NCI-H2196 (cell line): ENCODE measurements at regions not wholly inside any gene's neighbourhood (a gene's known extent, or its start where the extent isn't known, plus 50 kb on each side); places are given as distances from the start of the nearest gene placed in this dataset.

Experiments used
- DNase-seq: peaks from one replicate; lab custom pipeline; 2025; ENCODE audit not compliant: unreplicated experiment; lab: John Stamatoyannopoulos, UW

DNA sequence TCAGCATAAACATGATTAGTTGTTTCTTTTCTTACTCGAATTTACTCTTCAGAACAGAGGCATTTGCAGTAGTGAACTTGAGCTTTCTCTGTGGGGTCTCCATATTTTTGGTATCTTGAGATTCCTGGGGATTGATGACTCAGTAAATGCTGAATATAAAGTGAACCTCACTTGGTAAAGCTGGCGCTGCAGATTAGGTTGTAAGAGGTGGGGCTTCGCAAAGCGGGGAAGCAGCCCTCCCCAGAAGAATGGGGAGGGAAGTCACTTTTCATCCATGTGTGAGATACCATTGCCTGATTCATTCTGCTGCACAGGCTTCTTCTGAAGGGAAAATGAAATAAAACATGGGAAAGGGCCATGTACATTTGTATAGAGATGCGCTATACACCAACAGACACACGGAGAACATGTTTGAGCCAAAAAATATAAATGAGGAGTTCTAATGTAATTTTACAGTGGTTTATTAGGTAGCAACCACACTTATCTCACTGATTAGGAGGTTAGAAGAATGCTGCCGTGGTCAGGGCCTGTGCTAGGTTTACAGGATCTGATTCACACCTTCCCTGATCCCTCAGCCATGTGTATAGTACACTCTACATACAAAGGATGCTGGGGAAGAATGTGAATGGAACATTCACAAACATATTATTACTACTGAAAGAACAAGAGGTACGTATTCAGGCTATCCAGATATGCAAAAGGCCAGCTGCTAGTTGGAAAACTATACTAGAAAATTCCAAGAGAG, 63.5 kb downstream of the DNTTIP2 start:
- DNase-seq: no peak

DNA sequence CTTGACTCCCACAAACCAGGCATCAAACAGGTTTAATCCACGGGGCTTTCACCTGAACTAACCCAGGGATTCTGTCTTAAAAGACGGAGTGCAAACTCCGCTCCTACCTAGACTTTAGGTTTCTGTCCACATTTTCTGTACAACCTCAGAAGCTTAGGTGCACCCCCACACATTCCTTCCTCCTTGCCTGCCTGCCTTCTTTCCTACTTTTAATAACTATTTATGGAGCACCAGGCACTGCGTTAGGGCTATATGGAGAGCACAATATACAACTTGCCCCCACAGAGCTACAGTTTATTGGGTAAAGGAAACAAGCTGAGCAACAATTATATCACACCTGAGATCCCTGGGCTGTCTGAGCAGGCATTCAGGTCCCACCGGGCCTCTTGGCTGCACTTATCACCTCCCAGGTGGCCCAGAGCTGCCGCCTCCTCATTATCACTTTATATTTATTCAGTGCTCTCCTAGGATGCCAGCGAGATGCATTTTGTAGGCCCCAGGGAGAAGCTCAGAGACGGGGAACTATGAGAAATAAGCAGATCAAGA, 64.1 kb downstream of the DNTTIP2 start:
- DNase-seq: no peak

DNA sequence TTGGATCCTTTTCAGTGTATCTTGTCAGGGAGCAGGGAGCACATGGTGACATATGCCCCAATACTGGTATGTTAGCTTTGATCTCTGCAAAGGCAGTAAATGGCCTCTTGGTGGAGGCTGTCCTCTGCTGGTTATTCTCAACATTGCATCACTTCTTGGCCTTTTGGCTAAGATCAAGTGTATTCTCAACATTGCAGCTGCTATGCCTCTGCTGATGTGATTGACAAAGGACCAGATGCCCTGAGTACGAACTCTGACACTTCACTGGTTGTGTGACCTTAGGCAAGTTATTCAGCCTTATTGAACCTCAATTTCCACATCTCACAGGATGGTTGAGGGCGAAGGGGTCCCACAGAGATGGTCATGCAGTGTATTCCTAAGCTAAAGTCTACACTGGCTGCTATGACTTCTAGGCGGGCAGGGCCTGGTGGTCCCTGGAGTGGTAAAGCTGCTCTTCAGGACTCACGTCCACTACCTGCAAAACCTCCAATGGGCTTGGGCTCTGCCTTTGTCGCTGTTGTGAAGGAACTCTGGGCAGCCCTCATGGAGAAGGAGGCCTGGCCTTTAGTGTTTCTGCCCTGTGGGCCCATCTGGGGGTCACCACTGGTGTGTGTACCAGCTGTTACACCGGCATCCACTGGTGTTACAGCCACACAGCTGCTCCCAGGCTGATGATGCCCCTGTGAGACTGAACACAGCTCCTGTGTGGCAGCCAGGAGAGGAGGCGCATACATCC, 64.8 kb downstream of the DNTTIP2 start:
- peak; percentile 72 for DNase-seq

DNA sequence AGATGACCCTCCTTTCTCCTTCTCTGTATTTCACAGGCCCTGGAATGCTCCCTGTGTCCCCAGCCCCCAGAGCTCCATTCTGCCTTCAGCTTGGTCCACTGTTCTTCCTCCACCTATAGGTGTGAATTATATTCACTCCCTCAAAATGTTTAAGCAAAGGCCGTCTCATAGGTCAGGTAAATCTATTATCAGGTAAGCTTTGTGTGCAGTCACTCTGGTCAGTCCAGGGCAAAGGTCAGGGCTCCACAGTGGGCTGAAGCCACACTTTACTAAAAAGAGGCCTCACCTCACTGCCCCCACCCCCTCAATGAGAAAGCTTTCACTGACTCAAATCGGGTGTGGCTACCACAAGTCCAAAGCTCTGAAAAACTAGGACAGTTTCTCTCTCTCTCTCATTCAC, 65.9 kb downstream of the DNTTIP2 start:
- DNase-seq: no peak

DNA sequence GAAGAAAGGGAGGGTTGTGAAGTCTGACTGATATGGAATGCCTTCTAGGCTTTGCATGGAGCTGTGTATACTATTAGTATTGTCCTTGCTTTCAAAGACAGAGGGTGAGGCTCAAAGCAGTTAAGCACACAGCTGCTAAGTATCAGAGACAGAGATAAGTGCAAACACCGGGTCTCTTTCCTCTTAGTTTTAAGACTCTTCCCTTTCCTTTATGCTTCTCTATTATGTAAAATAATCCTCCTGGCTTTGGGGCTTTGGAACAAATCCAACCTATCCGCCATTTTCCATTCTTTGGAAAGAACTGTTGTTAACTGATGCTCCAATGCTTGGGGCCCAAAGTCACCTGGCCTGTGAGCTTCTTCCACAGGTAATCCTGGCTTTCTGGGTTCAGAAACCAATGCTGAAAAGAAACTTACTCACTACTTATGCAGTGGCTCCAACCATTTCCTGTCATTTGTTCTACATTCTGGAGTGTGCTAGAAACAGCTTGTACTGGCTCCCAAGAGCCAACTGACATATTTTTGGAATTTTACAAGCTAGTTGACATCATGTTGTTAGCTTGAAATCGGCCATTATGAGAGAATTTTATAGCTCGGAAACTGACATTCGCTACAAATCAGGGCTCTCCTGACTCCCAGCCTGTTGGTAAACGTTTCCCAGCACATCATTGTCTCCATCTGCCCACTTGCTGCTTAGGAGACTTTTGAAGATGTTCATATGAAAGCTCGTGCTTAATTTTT, 67.5 kb downstream of the DNTTIP2 start:
- no peak for DNase-seq

DNA sequence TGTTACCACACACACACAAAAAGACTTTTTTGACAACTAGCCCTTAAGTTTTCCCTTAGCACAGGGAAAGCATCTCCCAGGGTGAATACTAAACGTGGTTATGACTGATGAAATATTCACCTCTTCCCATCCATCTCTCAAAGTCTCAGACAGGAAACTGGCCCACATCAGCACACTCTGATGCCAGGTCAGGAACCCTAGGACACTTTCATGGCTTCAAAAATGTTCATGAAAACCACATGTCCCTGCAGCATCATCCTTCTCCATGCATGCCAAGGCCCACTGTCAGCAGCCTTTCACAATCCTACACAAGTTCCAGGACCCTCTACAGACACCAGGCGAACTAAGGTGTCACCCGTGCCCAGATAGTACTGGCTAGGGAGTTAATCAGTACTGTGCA, 68.7 kb downstream of the DNTTIP2 start:
- no peak for DNase-seq

DNA sequence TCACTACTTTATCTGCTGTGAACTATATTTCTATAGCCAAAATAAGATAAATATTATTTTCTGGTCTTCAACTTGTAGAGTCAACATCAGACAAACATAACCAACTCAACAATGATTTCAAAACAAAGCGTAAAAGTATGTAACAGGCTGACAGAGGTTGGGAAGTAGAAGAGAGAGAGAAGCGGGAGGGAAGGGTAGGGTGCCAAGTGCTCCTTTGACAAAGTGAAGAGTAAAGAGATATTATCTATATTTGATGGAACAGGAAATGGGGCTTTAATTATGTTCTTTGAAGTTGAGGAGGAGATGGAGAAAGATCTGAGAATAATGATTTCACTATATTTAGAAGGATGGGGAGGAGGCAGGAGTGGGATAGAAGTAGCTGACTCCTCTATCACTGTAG, 70.1 kb downstream of the DNTTIP2 start:
- no peak for DNase-seq

DNA sequence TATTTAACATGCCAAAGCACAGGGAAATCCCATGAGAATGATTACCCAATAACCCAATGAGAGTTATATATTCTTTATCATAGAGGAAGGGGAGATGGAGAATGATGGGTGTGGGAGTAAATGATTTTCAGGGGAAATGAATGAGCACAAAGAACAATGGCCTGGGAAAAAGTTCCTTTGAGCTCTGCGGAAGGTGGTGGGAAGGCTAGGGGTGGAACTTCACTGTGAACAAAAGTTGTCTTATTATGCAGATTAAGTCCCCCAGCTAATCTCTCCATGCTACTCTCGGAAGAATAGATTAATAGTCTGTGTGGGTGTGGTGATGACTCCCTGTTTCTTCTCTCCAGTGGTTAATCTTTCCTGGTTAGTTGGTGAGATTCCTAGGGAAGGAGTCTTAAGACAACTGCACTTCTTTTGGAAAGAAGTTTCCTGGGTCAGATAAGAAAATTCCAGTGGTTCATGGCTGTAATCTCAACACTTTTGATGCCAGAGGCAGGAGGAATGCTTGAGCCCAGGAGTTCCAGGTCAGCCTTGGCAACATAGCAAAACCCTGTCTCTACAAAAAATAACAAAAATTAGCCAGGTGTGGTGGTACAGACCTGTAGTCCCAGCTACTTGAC, 71.6 kb downstream of the DNTTIP2 start:
- DNase-seq: no peak

DNA sequence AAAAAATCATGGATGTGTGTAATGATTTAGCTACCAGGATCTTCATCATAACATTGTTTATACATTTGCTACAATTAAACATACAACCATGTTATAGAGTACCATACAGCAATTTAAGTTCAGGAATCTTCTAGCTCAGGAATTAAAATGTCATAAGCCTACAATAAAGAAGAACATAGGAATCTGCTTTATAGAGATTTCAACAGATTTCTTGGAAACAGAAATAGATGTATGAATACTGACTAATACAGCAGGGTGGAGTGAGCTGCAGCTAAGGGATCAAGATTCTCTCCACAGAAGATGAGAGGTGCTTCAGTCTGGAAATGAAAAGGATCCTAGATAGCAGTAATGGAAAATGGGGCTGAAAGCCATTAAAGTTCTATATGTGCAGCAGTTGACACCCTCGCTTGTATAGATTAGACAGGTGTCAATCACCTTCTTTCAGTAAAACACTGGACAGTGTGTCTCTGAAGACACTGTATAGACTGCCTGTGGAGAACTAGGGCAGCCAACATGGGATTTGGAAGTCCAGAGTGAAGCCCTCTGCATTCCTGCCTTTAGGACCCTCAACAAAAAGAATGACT, 73.9 kb downstream of the DNTTIP2 start:
- no peak for DNase-seq

DNA sequence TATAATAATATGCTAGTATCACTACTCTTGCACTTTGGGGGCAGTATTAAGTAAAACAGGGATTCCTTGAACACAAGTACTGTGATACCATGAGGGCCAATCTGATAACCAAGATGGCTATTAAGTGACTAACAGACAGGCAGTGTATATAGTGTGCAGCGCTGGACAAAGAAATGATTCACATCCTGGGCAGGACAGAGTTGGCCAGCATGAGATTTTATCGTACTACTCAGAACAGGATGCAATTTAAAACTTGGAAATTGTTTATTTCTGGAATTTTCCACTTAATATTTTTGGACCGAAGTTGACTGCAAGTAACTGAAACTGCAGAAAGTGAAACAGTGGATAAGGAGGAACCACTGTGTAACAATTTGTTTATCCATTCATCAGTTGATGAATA, 74.6 kb downstream of the DNTTIP2 start:
- DNase-seq: no peak

DNA sequence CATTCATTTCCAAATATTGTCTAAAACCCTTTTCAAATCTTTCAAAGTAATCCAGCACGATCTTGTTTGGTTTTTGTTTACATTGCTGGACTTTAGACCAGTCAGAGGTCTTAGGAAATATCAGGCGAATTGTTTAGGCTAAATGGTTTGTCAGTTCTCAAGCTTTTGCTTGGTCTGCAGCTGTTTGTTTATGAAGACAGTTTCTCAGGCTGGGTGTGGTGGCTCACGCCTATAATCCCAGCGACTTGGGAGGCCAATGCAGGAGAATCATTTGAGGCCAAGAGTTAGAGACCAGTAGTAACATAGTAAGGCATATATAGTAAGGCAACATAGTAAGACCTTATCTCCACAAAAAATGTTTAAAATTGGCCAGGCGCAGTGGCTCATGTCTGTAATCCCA, 77.5 kb downstream of the DNTTIP2 start:
- no peak for DNase-seq

DNA sequence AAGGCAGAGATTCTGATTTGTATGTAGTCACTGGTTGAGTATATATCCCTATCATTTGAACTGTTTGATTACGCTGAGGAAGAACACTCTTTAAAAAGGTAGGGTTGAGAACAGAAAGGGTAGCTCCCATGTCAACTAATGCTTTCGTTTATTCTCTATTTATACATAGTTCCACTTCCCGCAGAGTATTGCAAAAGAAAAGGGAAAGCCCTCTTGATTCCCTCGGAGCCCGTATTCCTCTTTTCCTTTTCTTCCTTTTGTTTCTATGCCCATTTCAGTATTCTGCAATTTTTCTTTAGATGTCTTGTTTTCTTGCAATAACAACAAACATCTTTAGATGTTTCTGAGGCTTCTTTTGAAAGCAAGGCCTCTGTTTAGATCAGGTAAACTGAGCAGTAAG, 78.2 kb downstream of the DNTTIP2 start:
- no peak for DNase-seq

DNA sequence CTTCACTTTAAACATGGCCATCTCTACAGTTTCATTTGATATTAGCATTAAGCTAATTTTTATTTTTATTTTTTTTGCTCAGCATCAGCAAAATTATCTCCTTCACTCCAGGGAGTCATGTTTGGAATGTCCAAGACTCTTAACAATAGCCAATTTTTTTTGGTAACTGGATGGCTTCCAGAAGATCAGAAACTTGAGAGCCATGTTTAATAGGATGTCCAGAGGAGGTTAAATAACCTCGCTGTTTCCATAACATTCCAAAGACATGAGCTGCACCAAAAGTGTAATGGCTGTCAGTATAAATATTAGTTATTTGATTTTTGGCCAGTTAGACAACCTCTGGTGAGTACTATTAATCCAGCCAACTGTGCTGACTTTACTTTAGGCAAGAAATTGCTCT, 80.7 kb downstream of the DNTTIP2 start:
- no peak for DNase-seq

DNA sequence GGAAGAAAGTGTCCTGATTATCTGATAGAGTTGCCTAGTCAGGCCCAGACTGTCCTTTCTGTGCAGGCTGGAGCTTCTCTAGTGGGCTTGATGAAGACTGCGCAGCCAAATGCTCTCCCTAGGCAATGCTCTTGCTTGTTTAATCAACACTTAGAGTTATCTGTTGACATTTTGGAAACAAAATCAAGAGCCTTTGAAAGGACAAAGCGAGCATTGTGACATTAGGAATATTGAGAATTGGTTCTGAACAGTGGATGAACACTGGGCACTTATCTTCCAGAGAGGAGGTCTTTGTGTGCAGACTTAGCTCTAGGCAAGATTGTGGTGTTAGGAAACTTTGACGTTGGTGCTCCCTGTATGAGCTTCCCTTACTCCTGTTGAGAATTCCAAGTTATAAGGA, 94.5 kb downstream of the DNTTIP2 start:
- DNase-seq: no peak

DNA sequence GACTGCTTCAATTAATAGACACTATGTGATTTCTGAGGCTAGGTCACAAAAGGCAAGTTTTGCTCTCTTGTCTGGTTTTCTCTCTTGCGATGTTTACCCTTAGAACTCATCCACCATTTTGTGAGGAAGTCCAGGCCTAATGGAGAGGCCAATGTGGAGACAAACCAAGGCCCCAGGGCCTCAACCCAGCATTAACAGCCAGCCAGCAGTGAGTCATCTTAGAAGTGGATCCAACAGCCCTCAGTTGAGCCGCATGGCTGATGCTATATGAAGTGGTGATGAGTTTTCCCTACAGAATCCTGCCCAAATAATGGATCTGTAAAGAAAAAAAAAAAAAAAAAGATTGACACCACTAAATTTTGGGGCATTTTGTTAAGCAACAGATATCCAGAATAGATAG, 95.1 kb downstream of the DNTTIP2 start:
- no peak for DNase-seq

DNA sequence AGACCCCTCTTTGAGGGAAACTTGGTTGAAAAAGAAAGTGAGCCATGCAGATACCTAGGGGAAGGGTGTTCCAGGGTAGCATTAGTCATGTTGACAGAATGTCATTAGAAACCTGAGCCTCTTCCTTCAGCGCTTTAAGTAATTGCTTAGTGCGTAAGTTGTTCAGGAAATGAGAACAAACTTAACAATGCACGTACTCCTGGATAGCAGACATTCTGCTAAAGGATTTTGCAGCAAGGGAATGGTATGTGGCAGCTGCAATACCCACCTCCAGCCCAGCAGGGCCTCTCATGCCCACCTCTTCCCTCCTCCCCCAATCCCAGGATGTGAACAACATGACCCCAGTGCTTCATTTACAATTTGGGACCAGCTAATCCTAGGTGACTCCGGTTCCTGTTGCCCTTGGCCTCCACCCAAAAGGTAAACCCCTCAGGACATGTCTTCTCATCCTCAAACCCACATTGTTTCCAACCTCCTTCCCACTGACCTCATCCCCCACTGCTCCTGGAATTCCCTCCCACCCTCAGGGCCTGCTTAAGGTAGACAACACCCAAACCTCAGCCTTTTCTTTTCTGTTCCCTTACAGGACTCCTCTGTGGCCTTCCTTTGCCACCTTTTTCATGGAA, 98.0 kb upstream of the BCAR3 start:
- no peak for DNase-seq

DNA sequence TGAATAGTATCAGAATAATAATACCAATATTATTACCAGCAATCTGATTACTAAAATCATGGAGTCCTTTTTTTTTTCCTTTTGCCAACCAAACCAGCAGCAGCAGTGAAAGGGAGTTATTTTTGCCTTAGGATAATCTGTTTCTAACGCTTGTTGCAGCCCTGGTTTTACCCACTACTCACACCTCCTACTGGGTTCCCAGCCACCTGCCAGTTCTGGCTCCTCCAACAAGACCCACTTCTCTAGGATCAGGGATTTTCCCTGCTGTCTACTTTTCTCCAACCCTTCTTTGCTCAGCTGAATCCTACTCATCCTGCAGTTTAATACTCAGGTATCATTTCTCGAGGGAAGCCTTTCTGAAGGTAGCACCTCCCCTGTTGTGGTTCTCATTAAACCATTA, 96.8 kb upstream of the BCAR3 start:
- no peak for DNase-seq

DNA sequence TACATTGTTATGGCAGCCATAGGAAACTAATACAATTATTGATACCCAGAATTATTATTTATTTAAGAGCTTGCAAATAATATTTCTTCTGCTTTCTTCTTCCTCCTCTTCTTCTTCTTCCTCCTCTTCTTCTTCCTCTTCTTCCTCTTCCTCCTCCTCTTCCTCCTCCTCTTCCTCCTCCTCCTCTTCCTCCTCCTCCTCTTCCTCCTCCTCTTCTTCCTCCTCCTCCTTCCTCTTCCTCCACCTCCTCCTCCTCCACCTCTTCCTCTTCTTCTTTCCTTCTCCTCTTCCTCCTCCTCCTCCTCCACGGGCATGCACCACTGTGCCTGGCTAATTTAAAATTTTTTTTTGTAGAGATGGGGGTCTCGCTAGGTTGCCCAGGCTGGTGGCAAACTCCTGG, 95.6 kb upstream of the BCAR3 start:
- no peak for DNase-seq

DNA sequence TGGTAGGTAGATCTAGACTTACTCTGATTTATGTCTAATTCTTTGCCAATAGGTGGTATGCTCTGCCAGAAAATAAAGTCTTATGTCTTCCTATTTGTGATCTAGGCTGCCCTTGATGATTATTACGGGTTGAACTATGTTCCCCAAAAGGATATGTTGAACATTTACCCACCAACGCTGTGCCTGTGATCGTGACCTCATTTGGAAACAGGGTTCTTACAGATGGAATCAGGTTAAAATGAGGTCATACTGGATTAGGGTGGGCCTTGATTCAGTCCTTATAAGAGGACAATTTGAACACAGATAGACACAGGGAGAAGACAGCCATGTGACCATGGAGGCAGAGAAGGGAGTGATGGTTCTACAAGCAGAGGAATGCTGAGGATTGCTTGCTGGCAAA, 95.1 kb upstream of the BCAR3 start:
- DNase-seq: no peak

DNA sequence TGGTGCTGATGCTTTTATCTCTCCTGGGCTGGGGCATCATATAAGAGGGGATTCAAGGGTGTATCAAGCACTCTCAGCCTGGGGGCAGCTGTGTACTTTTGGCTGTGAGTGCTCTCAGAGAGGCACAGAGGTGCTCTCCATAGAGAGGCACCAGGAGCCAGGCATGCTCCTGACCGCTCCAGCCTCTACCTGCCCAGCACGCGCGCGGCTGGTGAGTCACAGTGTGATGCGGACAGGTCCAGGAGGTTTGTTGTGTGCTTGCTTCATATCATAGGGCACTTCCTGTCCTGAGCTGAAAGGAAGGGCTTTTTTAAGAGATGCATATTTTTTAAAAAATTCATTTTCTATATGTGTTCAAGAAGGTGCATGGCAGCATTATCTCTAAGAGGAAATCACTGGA, 93.6 kb upstream of the BCAR3 start:
- peak; percentile 12 for DNase-seq

DNA sequence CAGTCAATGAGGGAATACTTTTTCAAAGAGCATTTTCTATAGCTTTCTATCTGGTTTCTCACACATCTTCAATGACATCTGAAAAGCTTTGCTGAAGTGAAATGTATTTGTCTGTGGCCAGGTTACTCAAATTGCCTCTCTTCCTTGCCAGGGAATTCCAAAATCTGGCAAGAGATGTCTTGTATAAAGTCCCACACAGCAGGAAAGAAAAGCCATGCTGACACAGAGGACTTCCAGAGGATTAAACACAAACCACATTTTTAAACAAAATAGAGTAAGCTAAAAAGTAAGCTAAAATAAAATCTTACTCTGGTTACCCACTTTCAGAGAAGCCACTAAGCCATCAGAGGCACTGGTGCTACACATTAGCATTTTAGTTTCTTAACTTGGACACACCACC, 93.1 kb upstream of the BCAR3 start:
- no peak for DNase-seq
